ENCODE measurements at regions not wholly inside any gene's neighbourhood (a gene's known extent, or its start where the extent isn't known, plus 50 kb on each side); places are given as distances from the start of the nearest gene placed in this dataset.

DNA sequence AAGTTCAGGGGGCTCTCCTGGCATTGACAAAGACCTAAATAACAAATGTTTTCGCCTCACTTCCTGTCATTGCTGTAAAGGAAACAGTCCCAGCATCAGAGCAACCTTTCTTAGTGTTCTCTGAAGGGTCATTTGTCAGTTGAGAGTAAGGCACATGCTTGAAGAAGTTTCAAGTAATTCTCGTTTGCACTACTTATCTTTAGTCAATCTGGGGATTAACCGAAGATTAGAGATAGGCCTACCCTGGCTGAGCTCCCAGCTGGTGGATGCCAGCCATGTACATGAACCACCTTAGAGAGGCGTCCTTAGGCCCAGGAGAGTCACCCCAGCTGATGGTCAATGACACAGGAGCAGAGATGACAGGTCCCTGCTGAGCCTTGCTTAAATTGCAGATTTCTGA is 189.9 kb upstream of the PGRMC2 start:
- TF ChIP-seq CTCF (IDR thresholded peaks at IDR 0.05) (no peak), USF2 (CRISPR knock-in tag; IDR thresholded peaks at IDR 0.05) (no peak), CREB1 (CRISPR knock-in tag; IDR thresholded peaks at IDR 0.05) (no peak), ZNF263 (CRISPR knock-in tag; IDR thresholded peaks at IDR 0.05; ENCODE audit: low read depth) (no peak), TEAD4 (CRISPR knock-in tag; IDR thresholded peaks at IDR 0.05) (no peak), KAT7 (CRISPR knock-in tag; IDR thresholded peaks at IDR 0.05; ENCODE audit: borderline replicate concordance) (no peak)
- TF ChIP-seq, protein P1, sequence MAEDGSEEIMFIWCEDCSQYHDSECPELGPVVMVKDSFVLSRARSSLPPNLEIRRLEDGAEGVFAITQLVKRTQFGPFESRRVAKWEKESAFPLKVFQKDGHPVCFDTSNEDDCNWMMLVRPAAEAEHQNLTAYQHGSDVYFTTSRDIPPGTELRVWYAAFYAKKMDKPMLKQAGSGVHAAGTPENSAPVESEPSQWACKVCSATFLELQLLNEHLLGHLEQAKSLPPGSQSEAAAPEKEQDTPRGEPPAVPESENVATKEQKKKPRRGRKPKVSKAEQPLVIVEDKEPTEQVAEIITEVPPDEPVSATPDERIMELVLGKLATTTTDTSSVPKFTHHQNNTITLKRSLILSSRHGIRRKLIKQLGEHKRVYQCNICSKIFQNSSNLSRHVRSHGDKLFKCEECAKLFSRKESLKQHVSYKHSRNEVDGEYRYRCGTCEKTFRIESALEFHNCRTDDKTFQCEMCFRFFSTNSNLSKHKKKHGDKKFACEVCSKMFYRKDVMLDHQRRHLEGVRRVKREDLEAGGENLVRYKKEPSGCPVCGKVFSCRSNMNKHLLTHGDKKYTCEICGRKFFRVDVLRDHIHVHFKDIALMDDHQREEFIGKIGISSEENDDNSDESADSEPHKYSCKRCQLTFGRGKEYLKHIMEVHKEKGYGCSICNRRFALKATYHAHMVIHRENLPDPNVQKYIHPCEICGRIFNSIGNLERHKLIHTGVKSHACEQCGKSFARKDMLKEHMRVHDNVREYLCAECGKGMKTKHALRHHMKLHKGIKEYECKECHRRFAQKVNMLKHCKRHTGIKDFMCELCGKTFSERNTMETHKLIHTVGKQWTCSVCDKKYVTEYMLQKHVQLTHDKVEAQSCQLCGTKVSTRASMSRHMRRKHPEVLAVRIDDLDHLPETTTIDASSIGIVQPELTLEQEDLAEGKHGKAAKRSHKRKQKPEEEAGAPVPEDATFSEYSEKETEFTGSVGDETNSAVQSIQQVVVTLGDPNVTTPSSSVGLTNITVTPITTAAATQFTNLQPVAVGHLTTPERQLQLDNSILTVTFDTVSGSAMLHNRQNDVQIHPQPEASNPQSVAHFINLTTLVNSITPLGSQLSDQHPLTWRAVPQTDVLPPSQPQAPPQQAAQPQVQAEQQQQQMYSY (CRISPR knock-in tag; IDR thresholded peaks at IDR 0.05) = no peak
